ENCODE measurements at regions not wholly inside any gene's neighbourhood (a gene's known extent, or its start where the extent isn't known, plus 50 kb on each side); places are given as distances from the start of the nearest gene placed in this dataset.

DNA sequence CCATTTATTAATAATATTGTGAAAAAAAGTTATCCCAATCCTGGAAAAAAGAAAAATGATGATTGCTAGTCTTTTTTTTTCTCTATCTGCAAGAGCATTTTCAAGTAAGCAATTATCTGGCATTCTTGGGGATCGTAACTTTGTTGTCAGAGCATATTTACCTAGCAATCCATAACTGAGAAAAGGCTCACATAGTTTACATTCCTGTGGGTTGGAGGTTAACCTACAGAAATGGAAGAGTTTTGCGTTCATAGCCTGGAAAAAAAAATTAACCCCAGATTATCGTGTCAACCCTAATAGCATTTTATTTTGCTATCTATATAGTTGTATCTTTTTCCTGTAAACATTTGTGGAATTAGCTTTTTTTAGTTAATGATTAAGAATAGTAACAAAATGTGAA, 292.3 kb downstream of the DAD1 start:
- no peak for TF ChIP-seq POLR2AphosphoS5 (IDR thresholded peaks at IDR 0.05; ENCODE audit: low read depth, low read length)
- TF ChIP-seq MAX (IDR thresholded peaks at IDR 0.05) = no peak
- no peak for TF ChIP-seq JUND (IDR thresholded peaks at IDR 0.05)
- no peak for TF ChIP-seq CTCF (IDR thresholded peaks at IDR 0.05 in 2 of 3, conservative IDR thresholded peaks at IDR 0.05 in 1 of 3; ENCODE audit: borderline replicate concordance in 1 of 3, insufficient read depth in 1 of 3, low read depth in 2 of 3, low read length in 2 of 3)
- TF ChIP-seq EZH2phosphoT487 (IDR thresholded peaks at IDR 0.05; ENCODE audit: borderline replicate concordance) = no peak
- no peak for TF ChIP-seq EZH2 (IDR thresholded peaks at IDR 0.05)
- TF ChIP-seq, protein P1, sequence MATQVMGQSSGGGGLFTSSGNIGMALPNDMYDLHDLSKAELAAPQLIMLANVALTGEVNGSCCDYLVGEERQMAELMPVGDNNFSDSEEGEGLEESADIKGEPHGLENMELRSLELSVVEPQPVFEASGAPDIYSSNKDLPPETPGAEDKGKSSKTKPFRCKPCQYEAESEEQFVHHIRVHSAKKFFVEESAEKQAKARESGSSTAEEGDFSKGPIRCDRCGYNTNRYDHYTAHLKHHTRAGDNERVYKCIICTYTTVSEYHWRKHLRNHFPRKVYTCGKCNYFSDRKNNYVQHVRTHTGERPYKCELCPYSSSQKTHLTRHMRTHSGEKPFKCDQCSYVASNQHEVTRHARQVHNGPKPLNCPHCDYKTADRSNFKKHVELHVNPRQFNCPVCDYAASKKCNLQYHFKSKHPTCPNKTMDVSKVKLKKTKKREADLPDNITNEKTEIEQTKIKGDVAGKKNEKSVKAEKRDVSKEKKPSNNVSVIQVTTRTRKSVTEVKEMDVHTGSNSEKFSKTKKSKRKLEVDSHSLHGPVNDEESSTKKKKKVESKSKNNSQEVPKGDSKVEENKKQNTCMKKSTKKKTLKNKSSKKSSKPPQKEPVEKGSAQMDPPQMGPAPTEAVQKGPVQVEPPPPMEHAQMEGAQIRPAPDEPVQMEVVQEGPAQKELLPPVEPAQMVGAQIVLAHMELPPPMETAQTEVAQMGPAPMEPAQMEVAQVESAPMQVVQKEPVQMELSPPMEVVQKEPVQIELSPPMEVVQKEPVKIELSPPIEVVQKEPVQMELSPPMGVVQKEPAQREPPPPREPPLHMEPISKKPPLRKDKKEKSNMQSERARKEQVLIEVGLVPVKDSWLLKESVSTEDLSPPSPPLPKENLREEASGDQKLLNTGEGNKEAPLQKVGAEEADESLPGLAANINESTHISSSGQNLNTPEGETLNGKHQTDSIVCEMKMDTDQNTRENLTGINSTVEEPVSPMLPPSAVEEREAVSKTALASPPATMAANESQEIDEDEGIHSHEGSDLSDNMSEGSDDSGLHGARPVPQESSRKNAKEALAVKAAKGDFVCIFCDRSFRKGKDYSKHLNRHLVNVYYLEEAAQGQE (IDR thresholded peaks at IDR 0.05; ENCODE audit: low read depth) = no peak
- TF ChIP-seq POLR2A (IDR thresholded peaks at IDR 0.05; ENCODE audit: borderline replicate concordance, extremely low read depth, insufficient read depth, insufficient read length) = no peak
- no peak for TF ChIP-seq CEBPB (IDR thresholded peaks at IDR 0.05; ENCODE audit: low read depth)
- TF ChIP-seq EGR1 (IDR thresholded peaks at IDR 0.05; ENCODE audit: low read depth) = no peak
- TF ChIP-seq, protein P2, sequence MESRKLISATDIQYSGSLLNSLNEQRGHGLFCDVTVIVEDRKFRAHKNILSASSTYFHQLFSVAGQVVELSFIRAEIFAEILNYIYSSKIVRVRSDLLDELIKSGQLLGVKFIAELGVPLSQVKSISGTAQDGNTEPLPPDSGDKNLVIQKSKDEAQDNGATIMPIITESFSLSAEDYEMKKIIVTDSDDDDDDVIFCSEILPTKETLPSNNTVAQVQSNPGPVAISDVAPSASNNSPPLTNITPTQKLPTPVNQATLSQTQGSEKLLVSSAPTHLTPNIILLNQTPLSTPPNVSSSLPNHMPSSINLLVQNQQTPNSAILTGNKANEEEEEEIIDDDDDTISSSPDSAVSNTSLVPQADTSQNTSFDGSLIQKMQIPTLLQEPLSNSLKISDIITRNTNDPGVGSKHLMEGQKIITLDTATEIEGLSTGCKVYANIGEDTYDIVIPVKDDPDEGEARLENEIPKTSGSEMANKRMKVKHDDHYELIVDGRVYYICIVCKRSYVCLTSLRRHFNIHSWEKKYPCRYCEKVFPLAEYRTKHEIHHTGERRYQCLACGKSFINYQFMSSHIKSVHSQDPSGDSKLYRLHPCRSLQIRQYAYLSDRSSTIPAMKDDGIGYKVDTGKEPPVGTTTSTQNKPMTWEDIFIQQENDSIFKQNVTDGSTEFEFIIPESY (IDR thresholded peaks at IDR 0.05; ENCODE audit: extremely low read depth, insufficient replicate concordance, low read length) = no peak
- no peak for TF ChIP-seq SP1 (IDR thresholded peaks at IDR 0.05; ENCODE audit: low read depth)
- no peak for TF ChIP-seq ZNF274 (IDR thresholded peaks at IDR 0.05; ENCODE audit: low read depth, low read length)
- no peak for TF ChIP-seq ELF1 (IDR thresholded peaks at IDR 0.05; ENCODE audit: borderline replicate concordance, low read depth)
